IMR-90 (cell line): ENCODE measurements at regions not wholly inside any gene's neighbourhood (a gene's known extent, or its start where the extent isn't known, plus 50 kb on each side); places are given as distances from the start of the nearest gene placed in this dataset.

ENCODE experiments used
- ATAC-seq: fragments of 200-7000 bp; cut with Tn5 transposase; 2 replicates; pipeline ENCODE4 v1.9.1; 2020; ENCODE audit warnings: low read depth, mild to moderate bottlenecking, moderate library complexity
- BruUV-seq: library from RNA; stranded (reverse); fragments of 400-500 nt; replicated peaks from 2 replicates; lab custom pipeline; 2021; lab: Mats Ljungman, UMichigan
- CTCF ChIA-PET: fragments of 300-600 bp; formaldehyde crosslinking; extraction: SDS; loops from one replicate; lab custom pipeline; 2021; ENCODE audit warnings: antibody characterized with exemption; lab: Yijun Ruan, JAX
- POLR2A ChIA-PET: fragments of 300-600 bp; sonication (Branson Sonifier 250); formaldehyde crosslinking; loops from one replicate; lab custom pipeline; 2022; ENCODE audit warnings: antibody characterized with exemption; ENCODE audit not compliant: unreplicated experiment; lab: Charles Lee
- DNase-seq: peaks from one replicate; pipeline ENCODE4 v3.0.0; 2013
- H2AFZ ChIP-seq: replicated peaks from 2 replicates; pipeline ENCODE3; 2013; ENCODE audit warnings: low read length, mild to moderate bottlenecking; ENCODE audit not compliant: poor library complexity
- H2AK5ac ChIP-seq: 2 replicates; pipeline ENCODE4 v1.6.1; 2013; ENCODE audit warnings: low read depth, low read length, inconsistent platforms
- H2AK9ac ChIP-seq: replicated peaks from 2 replicates; pipeline ENCODE3; 2013; ENCODE audit warnings: mild to moderate bottlenecking, low read depth, low read length, moderate library complexity; ENCODE audit not compliant: poor library complexity
- H2BK120ac ChIP-seq: 2 replicates; pipeline ENCODE4 v1.6.1; 2013; ENCODE audit warnings: low read depth, low read length, inconsistent platforms
- H2BK15ac ChIP-seq: 3 replicates; pipeline ENCODE4 v1.6.1; 2013; ENCODE audit warnings: low read depth, low read length, inconsistent platforms
- H2BK20ac ChIP-seq: 2 replicates; pipeline ENCODE4 v1.6.1; 2013; ENCODE audit warnings: low read depth, mild to moderate bottlenecking, inconsistent platforms, low read length, moderate library complexity
- H2BK5ac ChIP-seq: 2 replicates; pipeline ENCODE4 v1.6.1; 2013; ENCODE audit warnings: mild to moderate bottlenecking, low read depth, low read length, inconsistent platforms; ENCODE audit not compliant: poor library complexity, severe bottlenecking
- H3K14ac ChIP-seq: replicated peaks from 2 replicates; pipeline ENCODE4 v1.6.1; 2013; ENCODE audit warnings: low read depth, low read length, inconsistent platforms
- H3K18ac ChIP-seq: 2 replicates; pipeline ENCODE4 v1.6.1; 2013; ENCODE audit warnings: low read depth, low read length, control low read depth
- H3K23ac ChIP-seq: 2 replicates; pipeline ENCODE4 v1.6.1; 2013; ENCODE audit warnings: low read depth, low read length, inconsistent platforms
- H3K27ac ChIP-seq: 2 replicates; pipeline ENCODE4 v1.5.1; 2013; ENCODE audit warnings: mild to moderate bottlenecking, control low read depth, low read length; ENCODE audit not compliant: insufficient read depth
- H3K27me3 ChIP-seq: 2 replicates; pipeline ENCODE4 v1.6.1; 2013; ENCODE audit warnings: low read length; ENCODE audit not compliant: control insufficient read depth, insufficient read depth
- H3K36me3 ChIP-seq: 2 replicates; pipeline ENCODE4 v1.6.1; 2013; ENCODE audit warnings: low read length, mixed read lengths; ENCODE audit not compliant: control insufficient read depth, insufficient read depth
- H3K4ac ChIP-seq: 2 replicates; pipeline ENCODE4 v1.6.1; 2013; ENCODE audit warnings: low read depth, low read length, inconsistent platforms
- H3K4me1 ChIP-seq: 2 replicates; pipeline ENCODE4 v1.6.1; 2013; ENCODE audit warnings: low read length, mixed read lengths; ENCODE audit not compliant: control insufficient read depth, insufficient read depth
- H3K4me2 ChIP-seq: 2 replicates; pipeline ENCODE4 v1.6.1; 2013; ENCODE audit warnings: low read depth, mild to moderate bottlenecking, control low read depth, low read length, moderate library complexity
- H3K4me3 ChIP-seq: 2 replicates; pipeline ENCODE4 v1.5.1; 2013; ENCODE audit warnings: low read depth, mild to moderate bottlenecking, control low read depth, low read length, moderate library complexity; ENCODE audit not compliant: insufficient read depth
- H3K56ac ChIP-seq: 2 replicates; pipeline ENCODE4 v1.6.1; 2013; ENCODE audit warnings: low read length, inconsistent platforms; ENCODE audit not compliant: insufficient read depth; ENCODE audit errors: extremely low read depth
- H3K79me1 ChIP-seq, 2 experiments: 2 replicates each; pipeline ENCODE4 v1.6.1; 2013; ENCODE audit warnings: low read length in 2 of 2, inconsistent platforms in 1 of 2, low read depth in 1 of 2
- H3K9ac ChIP-seq: 2 replicates; pipeline ENCODE4 v1.6.1; 2013; ENCODE audit warnings: low read depth, low read length, control low read depth
- H3K9me1 ChIP-seq: 2 replicates; pipeline ENCODE4 v1.6.1; 2013; ENCODE audit warnings: low read length, inconsistent platforms; ENCODE audit not compliant: insufficient read depth
- H3K9me3 ChIP-seq: 2 replicates; pipeline ENCODE4 v1.6.1; 2013; ENCODE audit warnings: low read length; ENCODE audit not compliant: control insufficient read depth, insufficient read depth
- H4K20me1 ChIP-seq: 2 replicates; pipeline ENCODE4 v1.6.1; 2013; ENCODE audit warnings: low read length, inconsistent platforms; ENCODE audit not compliant: insufficient read depth
- H4K5ac ChIP-seq: 2 replicates; pipeline ENCODE4 v1.6.1; 2013; ENCODE audit warnings: mild to moderate bottlenecking, low read depth, low read length, control low read depth
- H4K8ac ChIP-seq, 2 experiments: 2 replicates each; pipeline ENCODE4 v1.6.1; 2013; ENCODE audit warnings: low read depth in 2 of 2, low read length in 2 of 2, control low read depth in 1 of 2, inconsistent platforms in 1 of 2
- H4K91ac ChIP-seq: 2 replicates; pipeline ENCODE4 v1.6.1; 2013; ENCODE audit warnings: low read depth, low read length, inconsistent platforms; ENCODE audit not compliant: insufficient read depth
- CEBPB ChIP-seq: IDR thresholded peaks from 2 replicates; pipeline ENCODE4 v1.6.1; 2012; ENCODE audit warnings: low read depth, low read length, improper control_type of control experiment
- CHD1 ChIP-seq: IDR thresholded peaks from 2 replicates; pipeline ENCODE4 v1.6.1; 2012; ENCODE audit warnings: low read depth, low read length, improper control_type of control experiment
- CTCF ChIP-seq: conservative IDR thresholded peaks from 2 replicates; pipeline ENCODE4 v1.5.1; 2012; ENCODE audit warnings: mild to moderate bottlenecking, low read depth, low read length, improper control_type of control experiment
- FOS ChIP-seq: fragments of 150-350 bp; IDR thresholded peaks from 2 replicates; pipeline ENCODE4 v1.6.1; 2016; ENCODE audit warnings: low read depth, low read length
- MAFK ChIP-seq: IDR thresholded peaks from 2 replicates; pipeline ENCODE4 v1.6.1; 2012; ENCODE audit warnings: low read depth, low read length, improper control_type of control experiment
- MAZ ChIP-seq: IDR thresholded peaks from 2 replicates; pipeline ENCODE4 v1.6.1; 2012; ENCODE audit warnings: low read depth, mild to moderate bottlenecking, low read length, improper control_type of control experiment, moderate library complexity, borderline replicate concordance
- MXI1 ChIP-seq: IDR thresholded peaks from 2 replicates; pipeline ENCODE4 v1.6.1; 2012; ENCODE audit warnings: low read depth, mild to moderate bottlenecking, low read length, moderate library complexity, borderline replicate concordance
- NFE2L2 ChIP-seq: fragments of 150-350 bp; IDR thresholded peaks from 2 replicates; pipeline ENCODE4 v1.6.1; 2016; ENCODE audit warnings: low read depth, mild to moderate bottlenecking, low read length
- RAD21 ChIP-seq: IDR thresholded peaks from 2 replicates; pipeline ENCODE4 v1.6.1; 2012; ENCODE audit warnings: low read length, improper control_type of control experiment
- RCOR1 ChIP-seq: IDR thresholded peaks from 2 replicates; pipeline ENCODE4 v1.6.1; 2012; ENCODE audit warnings: mild to moderate bottlenecking, low read length, improper control_type of control experiment; ENCODE audit not compliant: insufficient replicate concordance
- SMC3 ChIP-seq: fragments of 150-350 bp; IDR thresholded peaks from 2 replicates; pipeline ENCODE4 v1.6.1; 2016; ENCODE audit warnings: low read depth, mild to moderate bottlenecking, antibody characterized with exemption, low read length, moderate library complexity
- WGBS, 2 experiments: methylation state at CpG; one replicate each; pipeline versions ENCODE4 v1.1.5 to v1.1.7; 2013; ENCODE audit warnings: missing lambda C conversion rate in 2 of 2; ENCODE audit not compliant: insufficient read length in 1 of 2; ENCODE audit errors: extremely low coverage in 2 of 2; 5-methylcytosine and 5-hydroxymethylcytosine counted together
- dilution Hi-C: fragments of 300-500 bp; cut with HindIII; formaldehyde crosslinking; loops from one replicate; pipeline ENCODE4 v1.14.3; 2018; ENCODE audit warnings: low sequenced_read_pairs; ENCODE audit not compliant: unreplicated experiment
- in situ Hi-C: fragments of 300-500 bp; cut with MboI; formaldehyde crosslinking; loops from 3 replicates; pipeline ENCODE4 v1.14.3; 2019; ENCODE audit warnings: low sequenced_read_pairs, inconsistent platforms, mixed read lengths
- intact Hi-C: fragments of 100-400 bp; cut with micrococcal nuclease; formaldehyde crosslinking; loops from 2 replicates; pipeline ENCODE4 v1.10.0; 2022
- TF ChIP-seq, protein P1 (sequence below): fragments of 150-350 bp; IDR thresholded peaks from 2 replicates; pipeline ENCODE4 v1.6.1; 2017; ENCODE audit warnings: mild to moderate bottlenecking, antibody characterized with exemption, low read length, low read depth

DNA sequence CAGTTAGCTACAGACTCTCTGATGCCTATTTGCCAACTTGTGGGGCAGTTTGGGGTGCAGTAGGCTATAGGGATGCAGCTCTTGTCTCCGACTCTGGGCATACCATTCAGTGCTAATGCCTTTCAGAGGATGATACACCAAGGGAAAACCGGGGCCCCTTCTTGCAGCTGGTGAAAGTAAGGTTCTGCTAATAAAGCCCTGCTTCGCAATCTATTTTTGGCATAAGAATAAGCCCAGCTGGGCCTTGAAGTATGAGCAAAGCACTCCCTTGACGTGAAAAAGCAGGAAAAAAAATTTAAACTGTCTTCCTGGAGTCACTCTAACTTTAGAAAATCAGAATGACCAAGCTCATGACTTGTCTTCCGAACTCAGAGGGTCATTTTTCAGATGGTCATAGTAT, 124.1 kb upstream of the RBM19 start:
- Histone ChIP-seq H3K18ac (no peak overlapping the region), H2BK20ac (no peak overlapping the region), H2BK15ac (no peak overlapping the region), H3K4me3 (no peak overlapping the region), H4K5ac (no peak overlapping the region), H2AK5ac (no peak overlapping the region), H3K4me1 (no peaks in the 10 kb centered on the region), H4K20me1 (no peaks in the 10 kb centered on the region), H3K14ac (no peak overlapping the region), H4K91ac (no peak overlapping the region), H3K9ac (no peak overlapping the region), H3K27me3 (no peaks in the 10 kb centered on the region), H3K56ac (no peak overlapping the region), H3K79me1 (no peaks in the 10 kb centered on the region), H3K4me2 (no peak overlapping the region), H3K9me3 (no peaks in the 10 kb centered on the region), H3K36me3 (no peaks in the 10 kb centered on the region), H2AFZ (no peak overlapping the region), H3K27ac (no peak overlapping the region), H3K23ac (no peak overlapping the region), H2BK5ac (no peak overlapping the region), H3K9me1 (no peaks in the 10 kb centered on the region), H4K8ac (no peak overlapping the region), H2BK120ac (no peak overlapping the region), H3K4ac (no peak overlapping the region), H2AK9ac (no peak overlapping the region)
- dilution Hi-C loops: no loop called here
- ATAC-seq (no peak), DNase-seq (no peak)
- intact Hi-C loops: no loop called here
- no peak for TF ChIP-seq MAZ
- no peak for TF ChIP-seq RAD21
- TF ChIP-seq CHD1: no peak
- TF ChIP-seq, protein P1, sequence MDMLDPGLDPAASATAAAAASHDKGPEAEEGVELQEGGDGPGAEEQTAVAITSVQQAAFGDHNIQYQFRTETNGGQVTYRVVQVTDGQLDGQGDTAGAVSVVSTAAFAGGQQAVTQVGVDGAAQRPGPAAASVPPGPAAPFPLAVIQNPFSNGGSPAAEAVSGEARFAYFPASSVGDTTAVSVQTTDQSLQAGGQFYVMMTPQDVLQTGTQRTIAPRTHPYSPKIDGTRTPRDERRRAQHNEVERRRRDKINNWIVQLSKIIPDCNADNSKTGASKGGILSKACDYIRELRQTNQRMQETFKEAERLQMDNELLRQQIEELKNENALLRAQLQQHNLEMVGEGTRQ: no peak
- TF ChIP-seq MAFK: no peak
- no peak for TF ChIP-seq SMC3
- TF ChIP-seq RCOR1: no peak
- no peak for TF ChIP-seq FOS
- TF ChIP-seq MXI1: no peak
- no peak for TF ChIP-seq NFE2L2
- TF ChIP-seq CTCF: no peak
- TF ChIP-seq CEBPB: no peak
- ChIA-PET POLR2A (no interaction called here), CTCF (no interaction called here)
- in situ Hi-C loops: no loop called here
- WGBS, 2 experiments: no CpG with 5 or more reads among the region's 5 CpGs
- no TSS peak for BruUV-seq
